ENCODE measurements at regions not wholly inside any gene's neighbourhood (a gene's known extent, or its start where the extent isn't known, plus 50 kb on each side); places are given as distances from the start of the nearest gene placed in this dataset.

- Histone ChIP-seq H3K4me1 (replicated peaks in 1 of 2; ENCODE audit: control insufficient read depth in 2 of 2, insufficient read depth in 2 of 2, low read length in 2 of 2) (no peaks in the 10 kb centered on the region), H3K9me3 (replicated peaks; ENCODE audit: control insufficient read depth, insufficient read depth, low read depth, low read length) (no peaks in the 10 kb centered on the region), H3K9ac (ENCODE audit: insufficient read depth in 1 of 2, low read depth in 2 of 2, low read length in 2 of 2) (no peak overlapping the region), H3K79me2 (ENCODE audit: control insufficient read depth, insufficient read depth, low read length) (no peaks in the 10 kb centered on the region), H3K36me3 (ENCODE audit: control insufficient read depth, insufficient read depth, low read length) (no peaks in the 10 kb centered on the region), H3K4me3 (no peak overlapping the region), H3K27ac (ENCODE audit: extremely low read depth, low read depth, low read length) (no peak overlapping the region), H3K9me1 (ENCODE audit: control insufficient read depth, insufficient read depth, low read length) (no peaks in the 10 kb centered on the region), H3K27me3 (ENCODE audit: control insufficient read depth in 2 of 2, insufficient read depth in 2 of 2, low read length in 2 of 2) (peaks cover 0 to 5% of the 10 kb centered on the region in 2 experiments; a peak in 2 of 5 replicates), H2AFZ (ENCODE audit: low read depth, low read length) (no peak overlapping the region), H3K4me2 (ENCODE audit: insufficient read depth, low read length) (no peak overlapping the region), H4K20me1 (replicated peaks; ENCODE audit: control insufficient read depth, insufficient read depth, low read length) (no peaks in the 10 kb centered on the region)
- no TSS peak for BruUV-seq (replicated peaks)
- no peak for DNase-seq (ENCODE audit: extremely low read depth in 1 of 4, low spot score in 3 of 4)
- WGBS (ENCODE audit: insufficient coverage, low coverage, missing lambda C conversion rate) = 0% methylated on average over 4 of the region's 4 CpGs
- FAIRE-seq = no peak
- ATAC-seq = no peak
- ChIA-PET CTCF (ENCODE audit: low intra/inter-chr PET ratio) (no interaction called here), POLR2A (no interaction called here)
- intact Hi-C loops (cut with micrococcal nuclease) (no loop called here), in situ Hi-C loops (cut with MboI) (no loop called here)
- no peak for TF ChIP-seq ZNF609 (CRISPR knock-in tag; IDR thresholded peaks at IDR 0.05; ENCODE audit: borderline replicate concordance)
- TF ChIP-seq CBX3 (IDR thresholded peaks at IDR 0.05; ENCODE audit: borderline replicate concordance in 1 of 2, low read length in 2 of 2) = no peak
- no peak for TF ChIP-seq FOSL1 (tag; conservative IDR thresholded peaks at IDR 0.05)
- TF ChIP-seq HMGN3 (IDR thresholded peaks at IDR 0.05; ENCODE audit: borderline replicate concordance, extremely low read depth, insufficient read length, low read depth, low read length) = no peak
- no peak for TF ChIP-seq NR3C1 (CRISPR knock-in tag; IDR thresholded peaks at IDR 0.05)
- no peak for TF ChIP-seq IFI16 (CRISPR knock-in tag; IDR thresholded peaks at IDR 0.05)
- no peak for TF ChIP-seq ZBTB34 (CRISPR knock-in tag; IDR thresholded peaks at IDR 0.05)
Measured at GRCh38 chr18:63040788-63041410, 278.7 kb downstream of the BCL2 start.
